K562 (cell line): ENCODE measurements at regions not wholly inside any gene's neighbourhood (a gene's known extent, or its start where the extent isn't known, plus 50 kb on each side); places are given as distances from the start of the nearest gene placed in this dataset.

Experiments
- ATAC-seq: fragments of 200-7000 bp; cut with Tn5 transposase; 3 replicates; pipeline ENCODE4 v1.9.1; 2020; ENCODE audit warnings: moderate library complexity
- BruUV-seq: library from RNA; stranded (reverse); fragments of 400-500 nt; replicated peaks from 2 replicates; lab custom pipeline; 2021; lab: Mats Ljungman, UMichigan
- CTCF ChIA-PET: fragments of 300-600 bp; formaldehyde crosslinking; extraction: SDS; loops from one replicate; lab custom pipeline; 2021; ENCODE audit warnings: low intra/inter-chr PET ratio; lab: Yijun Ruan, JAX
- POLR2A ChIA-PET: fragments of 300-600, 350-650 bp; sonication (Branson Sonifier 250); formaldehyde crosslinking; extraction: SDS; loops from one replicate; lab custom pipeline; 2021; ENCODE audit warnings: antibody characterized with exemption, inconsistent platforms; lab: Yijun Ruan, JAX
- DNase-seq, 4 experiments: peaks; one replicate each; pipeline versions ENCODE4 v3.0.0 to v3.0.0-alpha.2; 2011 to 2018; ENCODE audit warnings: low spot score in 3 of 4, mixed read lengths in 3 of 4; ENCODE audit errors: extremely low read depth in 1 of 4
- FAIRE-seq: peaks from 2 replicates; lab custom pipeline; 2011; peaks lifted over from hg19 to GRCh38; lab: Jason Lieb, UNC
- H2AFZ ChIP-seq: 2 replicates; pipeline ENCODE4 v1.6.0; 2011; ENCODE audit warnings: low read depth, low read length, control low read depth, inconsistent platforms
- H3K27ac ChIP-seq: fragments of 200-600 bp; 3 replicates; pipeline ENCODE4 v1.8.0; 2011; ENCODE audit warnings: low read depth, mild to moderate bottlenecking, control low read depth, inconsistent platforms, low read length, moderate library complexity, mixed read lengths; ENCODE audit errors: extremely low read depth
- H3K27me3 ChIP-seq, 2 experiments: fragments of 300-600 bp in 1 of 2; 2 replicates in 1 of 2; 3 replicates in 1 of 2; pipeline versions ENCODE4 v1.6.0 to v1.8.0; 2011; ENCODE audit warnings: inconsistent platforms in 2 of 2, low read length in 2 of 2, mild to moderate bottlenecking in 1 of 2, mixed read lengths in 1 of 2, moderate library complexity in 1 of 2; ENCODE audit not compliant: control insufficient read depth in 2 of 2, insufficient read depth in 2 of 2
- H3K36me3 ChIP-seq: fragments of 300-600 bp; 3 replicates; pipeline ENCODE4 v1.8.0; 2011; ENCODE audit warnings: mild to moderate bottlenecking, low read length, inconsistent platforms; ENCODE audit not compliant: control insufficient read depth, insufficient read depth
- H3K4me1 ChIP-seq, 2 experiments: fragments of 200-600 bp in 1 of 2; replicated peaks in 1 of 2; 2 replicates in 1 of 2; 3 replicates in 1 of 2; pipeline versions ENCODE4 v1.5.1 to v1.8.0; 2011; ENCODE audit warnings: inconsistent platforms in 2 of 2, low read length in 2 of 2, mild to moderate bottlenecking in 1 of 2, mixed read lengths in 1 of 2, moderate library complexity in 1 of 2; ENCODE audit not compliant: control insufficient read depth in 2 of 2, insufficient read depth in 2 of 2
- H3K4me2 ChIP-seq: 2 replicates; pipeline ENCODE4 v1.6.1; 2011; ENCODE audit warnings: low read length, control low read depth, inconsistent platforms, mixed read lengths; ENCODE audit not compliant: insufficient read depth
- H3K4me3 ChIP-seq: fragments of 200-600 bp; sonication (generic), shearing (Covaris generic); 2 replicates; pipeline ENCODE4 v1.5.1; 2016; ENCODE audit warnings: control low read depth, inconsistent platforms
- H3K79me2 ChIP-seq: fragments of 200-600 bp; 3 replicates; pipeline ENCODE4 v1.8.0; 2011; ENCODE audit warnings: low read length, inconsistent platforms; ENCODE audit not compliant: control insufficient read depth, insufficient read depth
- H3K9ac ChIP-seq, 2 experiments: 2 replicates each; pipeline versions ENCODE4 v1.6.0 to v1.6.1; 2011; ENCODE audit warnings: low read depth in 2 of 2, low read length in 2 of 2, control low read depth in 1 of 2, inconsistent platforms in 1 of 2, mild to moderate bottlenecking in 1 of 2, mixed read lengths in 1 of 2; ENCODE audit not compliant: insufficient read depth in 1 of 2
- H3K9me1 ChIP-seq: one replicate; pipeline ENCODE4 v1.6.0; 2011; ENCODE audit warnings: inconsistent platforms, mild to moderate bottlenecking, low read length, moderate library complexity; ENCODE audit not compliant: control insufficient read depth, insufficient read depth
- H3K9me3 ChIP-seq: replicated peaks from 2 replicates; pipeline ENCODE4 v1.5.1; 2011; ENCODE audit warnings: low read depth, low read length, inconsistent platforms; ENCODE audit not compliant: control insufficient read depth, insufficient read depth
- H4K20me1 ChIP-seq: replicated peaks from 2 replicates; pipeline ENCODE4 v1.6.1; 2011; ENCODE audit warnings: low read length, inconsistent platforms, mixed read lengths; ENCODE audit not compliant: control insufficient read depth, insufficient read depth
- AFF1 ChIP-seq, 2 experiments: fragments of 450-650 bp; IDR thresholded peaks; 2 replicates each; pipeline ENCODE4 v1.6.1; 2018; ENCODE audit warnings: mild to moderate bottlenecking in 2 of 2, low read depth in 1 of 2; ENCODE audit not compliant: partially characterized antibody in 2 of 2
- BCOR ChIP-seq: fragments of 450-650 bp; IDR thresholded peaks from 2 replicates; pipeline ENCODE4 v1.6.1; 2016
- COPS2 ChIP-seq: fragments of 450-650 bp; conservative IDR thresholded peaks from 2 replicates; pipeline ENCODE4 v1.6.1; 2016; ENCODE audit warnings: mild to moderate bottlenecking, moderate library complexity
- E2F3 ChIP-seq: fragments of 250-450 bp; sonication (Bioruptor Pico); IDR thresholded peaks from 2 replicates; pipeline ENCODE4 v1.4.0; 2020; ENCODE audit warnings: mild to moderate bottlenecking
- GATA2 ChIP-seq: sonication (generic); formaldehyde crosslinking; IDR thresholded peaks from 2 replicates; pipeline ENCODE4 v1.4.0; 2020; ENCODE audit warnings: mild to moderate bottlenecking, missing genetic modification reagents
- IFI16 ChIP-seq: fragments of 250-450 bp; sonication (Bioruptor Pico); IDR thresholded peaks from 2 replicates; pipeline ENCODE4 v2.1.2; 2022; ENCODE audit warnings: mild to moderate bottlenecking, inconsistent platforms
- ILK ChIP-seq: fragments of 450-650 bp; IDR thresholded peaks from 2 replicates; pipeline ENCODE4 v1.6.1; 2016; ENCODE audit warnings: missing genetic modification characterization, low read depth, mild to moderate bottlenecking, missing compliant biosample characterization, moderate library complexity, borderline replicate concordance
- POLR3A ChIP-seq: IDR thresholded peaks from 2 replicates; pipeline ENCODE4 v1.6.1; 2011; ENCODE audit warnings: borderline replicate concordance, mild to moderate bottlenecking, moderate library complexity; ENCODE audit not compliant: insufficient read length, insufficient read depth; ENCODE audit errors: extremely low read depth
- SPI1 ChIP-seq: IDR thresholded peaks from 2 replicates; pipeline ENCODE4 v1.6.1; 2011; ENCODE audit warnings: low read depth, low read length, control low read depth, borderline replicate concordance
- TAF7 ChIP-seq: fragments of 450-650 bp; IDR thresholded peaks from 2 replicates; pipeline ENCODE4 v1.6.1; 2016; ENCODE audit warnings: missing genetic modification characterization, missing compliant biosample characterization
- ZNF24 ChIP-seq: fragments of 450-650 bp; IDR thresholded peaks from 2 replicates; pipeline ENCODE4 v1.6.1; 2016
- ZNF695 ChIP-seq: fragments of 450-650 bp; formaldehyde crosslinking; IDR thresholded peaks from 2 replicates; pipeline ENCODE4 v1.4.0; 2020; ENCODE audit warnings: mild to moderate bottlenecking, moderate library complexity
- WGBS: fragments of 100-300 bp; shearing (Covaris generic); methylation state at CpG from one replicate; pipeline ENCODE4 v1.1.6; 2016; ENCODE audit warnings: low coverage, mixed read lengths; ENCODE audit not compliant: insufficient coverage; ENCODE audit errors: missing lambda C conversion rate; 5-methylcytosine and 5-hydroxymethylcytosine counted together
- in situ Hi-C: fragments of 300-500 bp; cut with MboI; formaldehyde crosslinking; loops from 4 replicates; pipeline ENCODE4 v1.15.0; 2018; ENCODE audit warnings: inconsistent platforms, mixed read lengths
- intact Hi-C: fragments of 100-400 bp; cut with micrococcal nuclease; formaldehyde crosslinking; loops from 2 replicates; pipeline ENCODE4 v1.14.2; 2022
- TF ChIP-seq, protein P1 (sequence below): sonication (generic); formaldehyde crosslinking; IDR thresholded peaks from 2 replicates; pipeline ENCODE4 v1.5.0; 2020; ENCODE audit warnings: missing genetic modification reagents
- TF ChIP-seq, protein P2 (sequence below): fragments of 250-450 bp; sonication (Bioruptor Pico); IDR thresholded peaks from 2 replicates; pipeline ENCODE4 v1.8.0; 2022; ENCODE audit warnings: moderate library complexity, mild to moderate bottlenecking, inconsistent platforms
- TF ChIP-seq, protein P3 (sequence below): fragments of 250-450 bp; sonication (Bioruptor Pico); IDR thresholded peaks from 2 replicates; pipeline ENCODE4 v1.4.0; 2020; ENCODE audit warnings: borderline replicate concordance

DNA sequence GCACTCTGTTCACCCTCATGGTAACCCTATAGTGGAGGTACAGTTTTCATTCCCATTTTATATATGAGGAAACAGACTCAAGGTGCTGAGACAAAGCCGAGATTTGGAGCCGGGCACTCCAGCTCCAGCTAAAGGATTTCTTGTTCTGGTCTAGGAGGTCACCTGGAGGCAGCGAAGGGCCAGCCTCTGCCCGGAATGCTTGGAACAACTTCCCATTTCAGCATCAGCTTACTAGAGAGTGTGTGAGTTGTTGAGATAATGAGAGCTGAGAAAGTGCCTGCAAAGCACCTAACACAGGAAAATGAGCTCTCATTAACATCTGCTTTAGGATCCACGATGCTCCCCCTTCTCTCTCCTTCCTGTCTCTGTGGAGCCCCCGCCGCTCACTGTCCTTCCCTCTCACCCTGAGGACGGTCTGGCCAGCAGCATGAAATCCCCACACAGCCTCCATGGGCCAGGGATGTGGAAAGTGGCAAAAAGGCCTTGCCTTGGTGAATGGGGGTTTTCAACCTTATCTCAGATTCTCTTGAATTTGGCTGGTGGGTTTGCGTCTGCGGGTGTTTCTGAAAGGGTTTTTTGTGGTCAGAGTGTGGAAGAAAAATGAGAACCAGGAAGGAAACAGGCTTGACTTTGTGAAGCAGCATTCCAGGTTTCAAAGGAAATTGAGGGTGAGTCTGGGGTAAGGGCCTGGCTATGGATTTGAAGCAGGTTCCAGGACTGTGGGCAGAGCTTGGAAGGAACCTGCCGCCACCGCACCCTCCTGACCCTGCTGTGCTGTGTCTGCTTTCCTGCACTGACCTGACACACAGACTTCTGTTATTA lies 178.7 kb downstream of the FOXL1 start:
- ATAC-seq = no peak

More for the DNA sequence above, 178.7 kb downstream of the FOXL1 start:
- Histone ChIP-seq H3K27me3 (peaks cover 38 to 74% of the 10 kb centered on the region in 2 experiments), H2AFZ (no peak overlapping the region), H3K9me1 (no peaks in the 10 kb centered on the region), H3K9ac (no peak overlapping the region), H3K79me2 (no peaks in the 10 kb centered on the region), H3K4me3 (no peak overlapping the region), H3K27ac (no peak overlapping the region), H3K4me1 (peaks cover 0 to 3% of the 10 kb centered on the region in 2 experiments; a peak in 2 of 5 replicates), H4K20me1 (peaks cover 5% of the 10 kb centered on the region; the same call in 1 of the 2 replicates), H3K36me3 (no peaks in the 10 kb centered on the region), H3K4me2 (no peak overlapping the region), H3K9me3 (no peaks in the 10 kb centered on the region)
- ChIA-PET CTCF (no interaction called here), POLR2A (no interaction called here)
- in situ Hi-C loops (no loop called here), intact Hi-C loops (no loop called here)
- BruUV-seq = no TSS peak
- TF ChIP-seq COPS2 (no peak), TAF7 (tag) (no peak), E2F3 (CRISPR knock-in tag) (no peak), GATA2 (CRISPR knock-in tag) (no peak), ZNF24 (no peak), AFF1 (IDR thresholded peaks at IDR 0.05; ENCODE audit: low read depth in 1 of 2, partially characterized antibody in 2 of 2) (no peak), SPI1 (no peak), IFI16 (CRISPR knock-in tag) (no peak), POLR3A (no peak), ILK (tag) (no peak), BCOR (no peak), ZNF695 (CRISPR knock-in tag) (no peak)
- TF ChIP-seq, protein P1, sequence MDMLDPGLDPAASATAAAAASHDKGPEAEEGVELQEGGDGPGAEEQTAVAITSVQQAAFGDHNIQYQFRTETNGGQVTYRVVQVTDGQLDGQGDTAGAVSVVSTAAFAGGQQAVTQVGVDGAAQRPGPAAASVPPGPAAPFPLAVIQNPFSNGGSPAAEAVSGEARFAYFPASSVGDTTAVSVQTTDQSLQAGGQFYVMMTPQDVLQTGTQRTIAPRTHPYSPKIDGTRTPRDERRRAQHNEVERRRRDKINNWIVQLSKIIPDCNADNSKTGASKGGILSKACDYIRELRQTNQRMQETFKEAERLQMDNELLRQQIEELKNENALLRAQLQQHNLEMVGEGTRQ (CRISPR knock-in tag) = no peak
- TF ChIP-seq, protein P2, sequence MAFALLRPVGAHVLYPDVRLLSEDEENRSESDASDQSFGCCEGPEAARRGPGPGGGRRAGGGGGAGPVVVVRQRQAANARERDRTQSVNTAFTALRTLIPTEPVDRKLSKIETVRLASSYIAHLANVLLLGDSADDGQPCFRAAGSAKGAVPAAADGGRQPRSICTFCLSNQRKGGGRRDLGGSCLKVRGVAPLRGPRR (CRISPR knock-in tag) = no peak
- TF ChIP-seq, protein P3, sequence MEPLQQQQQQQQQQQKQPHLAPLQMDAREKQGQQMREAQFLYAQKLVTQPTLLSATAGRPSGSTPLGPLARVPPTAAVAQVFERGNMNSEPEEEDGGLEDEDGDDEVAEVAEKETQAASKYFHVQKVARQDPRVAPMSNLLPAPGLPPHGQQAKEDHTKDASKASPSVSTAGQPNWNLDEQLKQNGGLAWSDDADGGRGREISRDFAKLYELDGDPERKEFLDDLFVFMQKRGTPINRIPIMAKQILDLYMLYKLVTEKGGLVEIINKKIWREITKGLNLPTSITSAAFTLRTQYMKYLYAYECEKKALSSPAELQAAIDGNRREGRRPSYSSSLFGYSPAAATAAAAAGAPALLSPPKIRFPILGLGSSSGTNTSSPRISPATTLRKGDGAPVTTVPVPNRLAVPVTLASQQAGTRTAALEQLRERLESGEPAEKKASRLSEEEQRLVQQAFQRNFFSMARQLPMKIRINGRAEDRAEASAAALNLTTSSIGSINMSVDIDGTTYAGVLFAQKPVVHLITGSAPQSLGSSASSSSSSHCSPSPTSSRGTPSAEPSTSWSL (CRISPR knock-in tag) = no peak
- DNase-seq (no peak), FAIRE-seq (no peak)
- WGBS = 6% methylated on average over 11 of the region's 12 CpGs
